SK-N-SH (cell line): ENCODE measurements at regions not wholly inside any gene's neighbourhood (a gene's known extent, or its start where the extent isn't known, plus 50 kb on each side); places are given as distances from the start of the nearest gene placed in this dataset.

Source experiments
- CTCF ChIP-seq: fragments of 200-600 bp; sonication (generic); IDR thresholded peaks from 2 replicates; pipeline ENCODE4 v1.6.1; 2017; ENCODE audit warnings: antibody characterized with exemption, mild to moderate bottlenecking, moderate library complexity
- RAD21 ChIP-seq: IDR thresholded peaks from 2 replicates; pipeline ENCODE4 v1.6.1; 2012; ENCODE audit warnings: mild to moderate bottlenecking, low read length

- TF ChIP-seq RAD21 = no peak
- TF ChIP-seq CTCF = no peak
Measured at GRCh38 chr1:112231331-112231730, 164.7 kb upstream of the CTTNBP2NL start.
